DND-41 (cell line): ENCODE measurements at regions not wholly inside any gene's neighbourhood (a gene's known extent, or its start where the extent isn't known, plus 50 kb on each side); places are given as distances from the start of the nearest gene placed in this dataset.

Experiments
- EZH2 ChIP-seq: IDR thresholded peaks from 3 replicates; pipeline ENCODE4 v1.6.1; 2012; ENCODE audit warnings: borderline replicate concordance, low read depth, mild to moderate bottlenecking, moderate library complexity, low read length, inconsistent platforms; ENCODE audit not compliant: severe bottlenecking
- TF ChIP-seq, protein P1 (sequence below): IDR thresholded peaks from 2 replicates; pipeline ENCODE4 v1.5.1; 2012; ENCODE audit warnings: borderline replicate concordance, low read length, moderate library complexity, mild to moderate bottlenecking; ENCODE audit not compliant: poor library complexity, severe bottlenecking; ENCODE audit errors: extremely low read depth

DNA sequence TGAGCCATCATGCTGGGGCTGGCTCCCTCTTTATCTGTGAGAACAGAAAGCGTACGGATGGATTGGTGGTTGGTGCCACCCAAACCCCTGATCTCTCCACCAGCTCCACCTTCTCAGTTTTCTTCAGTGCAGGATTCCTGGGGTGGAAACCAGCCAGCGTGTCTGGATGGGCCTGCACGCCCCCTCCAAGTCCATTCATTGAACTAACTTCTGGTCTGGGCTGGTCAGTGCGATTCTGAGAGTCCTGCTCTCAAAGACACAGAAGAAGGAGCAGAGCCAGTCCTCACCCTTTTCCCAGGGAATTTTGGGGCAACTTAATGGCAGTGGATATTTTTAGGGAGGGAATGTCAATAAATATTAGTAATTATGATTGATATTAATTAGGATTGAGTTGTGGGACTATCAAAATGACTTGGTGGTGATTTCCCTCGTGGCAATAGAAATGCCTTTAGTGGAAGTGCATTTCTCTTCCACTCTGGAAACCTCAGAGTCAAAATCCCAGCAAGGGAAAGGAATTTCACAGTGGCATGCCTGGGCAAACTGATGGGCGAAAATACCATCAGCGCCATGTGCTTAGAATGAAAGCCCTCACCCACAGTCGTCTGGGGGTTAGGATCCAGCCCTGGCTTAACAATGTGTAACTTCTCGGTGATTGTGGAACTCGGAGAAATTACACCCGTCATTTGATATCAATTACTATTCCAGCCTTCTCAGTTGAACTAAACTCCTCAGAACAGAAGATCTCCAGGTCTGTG is 69.3 kb upstream of the EEPD1 start:
- TF ChIP-seq EZH2, result no peak
- TF ChIP-seq, protein P1, sequence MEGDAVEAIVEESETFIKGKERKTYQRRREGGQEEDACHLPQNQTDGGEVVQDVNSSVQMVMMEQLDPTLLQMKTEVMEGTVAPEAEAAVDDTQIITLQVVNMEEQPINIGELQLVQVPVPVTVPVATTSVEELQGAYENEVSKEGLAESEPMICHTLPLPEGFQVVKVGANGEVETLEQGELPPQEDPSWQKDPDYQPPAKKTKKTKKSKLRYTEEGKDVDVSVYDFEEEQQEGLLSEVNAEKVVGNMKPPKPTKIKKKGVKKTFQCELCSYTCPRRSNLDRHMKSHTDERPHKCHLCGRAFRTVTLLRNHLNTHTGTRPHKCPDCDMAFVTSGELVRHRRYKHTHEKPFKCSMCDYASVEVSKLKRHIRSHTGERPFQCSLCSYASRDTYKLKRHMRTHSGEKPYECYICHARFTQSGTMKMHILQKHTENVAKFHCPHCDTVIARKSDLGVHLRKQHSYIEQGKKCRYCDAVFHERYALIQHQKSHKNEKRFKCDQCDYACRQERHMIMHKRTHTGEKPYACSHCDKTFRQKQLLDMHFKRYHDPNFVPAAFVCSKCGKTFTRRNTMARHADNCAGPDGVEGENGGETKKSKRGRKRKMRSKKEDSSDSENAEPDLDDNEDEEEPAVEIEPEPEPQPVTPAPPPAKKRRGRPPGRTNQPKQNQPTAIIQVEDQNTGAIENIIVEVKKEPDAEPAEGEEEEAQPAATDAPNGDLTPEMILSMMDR, result no peak
